ENCODE measurements at regions not wholly inside any gene's neighbourhood (a gene's known extent, or its start where the extent isn't known, plus 50 kb on each side); places are given as distances from the start of the nearest gene placed in this dataset.

- no peak overlapping the region for H3K4me3 ChIP-seq
- no peak for DNase-seq (ENCODE audit: low spot score)
- Mint-ChIP-seq H3K27ac (no peak overlapping the region), H3K9me3 (no peaks in the 10 kb centered on the region), H3K4me1 (peaks cover 33% of the 10 kb centered on the region), H3K4me3 (no peak overlapping the region), H3K36me3 (ENCODE audit: low read depth) (no peaks in the 10 kb centered on the region; the same call in 2 of the 3 replicates), H3K27me3 (ENCODE audit: insufficient read depth, low read depth, poor library complexity) (no peaks in the 10 kb centered on the region)
- no peaks in the 10 kb centered on the region; the same call in 1 of the 2 replicates for H3F3A ChIP-seq (replicated peaks; ENCODE audit: low read depth)
- no peaks in the 10 kb centered on the region for H3K9me2 ChIP-seq (ENCODE audit: insufficient read depth)
- H3K36me3 ChIP-seq (ENCODE audit: insufficient read depth): no peaks in the 10 kb centered on the region
- no peaks in the 10 kb centered on the region for H3K79me2 ChIP-seq (replicated peaks; ENCODE audit: insufficient read depth)
- no peak overlapping the region for H2AFZ ChIP-seq
- no peak overlapping the region for H3K4me2 ChIP-seq
- H3K4me1 ChIP-seq (ENCODE audit: insufficient read depth): peaks cover 30% of the 10 kb centered on the region
- no peaks in the 10 kb centered on the region for H3K27me3 ChIP-seq (ENCODE audit: insufficient read depth)
- no peaks in the 10 kb centered on the region for H4K20me1 ChIP-seq (replicated peaks; ENCODE audit: insufficient read depth)
- no peak overlapping the region for H3K27ac ChIP-seq (ENCODE audit: low read depth)
- ATAC-seq: no peak
- no peak for TF ChIP-seq NANOG (IDR thresholded peaks at IDR 0.05; ENCODE audit: borderline replicate concordance)
- TF ChIP-seq ZNF114 (CRISPR knock-in tag; IDR thresholded peaks at IDR 0.05): no peak
- no peak for TF ChIP-seq ZNF331 (CRISPR knock-in tag; IDR thresholded peaks at IDR 0.05; ENCODE audit: low read depth)
- TF ChIP-seq JUNB (IDR thresholded peaks at IDR 0.05; ENCODE audit: unreplicated experiment): no peak
- no peak for TF ChIP-seq CREB1 (CRISPR knock-in tag; IDR thresholded peaks at IDR 0.05; ENCODE audit: low read depth)
- TF ChIP-seq EZH2 (IDR thresholded peaks at IDR 0.05; ENCODE audit: low read depth, unreplicated experiment): no peak
- TF ChIP-seq, protein P1, sequence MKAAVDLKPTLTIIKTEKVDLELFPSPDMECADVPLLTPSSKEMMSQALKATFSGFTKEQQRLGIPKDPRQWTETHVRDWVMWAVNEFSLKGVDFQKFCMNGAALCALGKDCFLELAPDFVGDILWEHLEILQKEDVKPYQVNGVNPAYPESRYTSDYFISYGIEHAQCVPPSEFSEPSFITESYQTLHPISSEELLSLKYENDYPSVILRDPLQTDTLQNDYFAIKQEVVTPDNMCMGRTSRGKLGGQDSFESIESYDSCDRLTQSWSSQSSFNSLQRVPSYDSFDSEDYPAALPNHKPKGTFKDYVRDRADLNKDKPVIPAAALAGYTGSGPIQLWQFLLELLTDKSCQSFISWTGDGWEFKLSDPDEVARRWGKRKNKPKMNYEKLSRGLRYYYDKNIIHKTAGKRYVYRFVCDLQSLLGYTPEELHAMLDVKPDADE (IDR thresholded peaks at IDR 0.05): no peak
- no peak for TF ChIP-seq EZH2phosphoT487 (IDR thresholded peaks at IDR 0.05; ENCODE audit: unreplicated experiment)
- TF ChIP-seq, protein P2, sequence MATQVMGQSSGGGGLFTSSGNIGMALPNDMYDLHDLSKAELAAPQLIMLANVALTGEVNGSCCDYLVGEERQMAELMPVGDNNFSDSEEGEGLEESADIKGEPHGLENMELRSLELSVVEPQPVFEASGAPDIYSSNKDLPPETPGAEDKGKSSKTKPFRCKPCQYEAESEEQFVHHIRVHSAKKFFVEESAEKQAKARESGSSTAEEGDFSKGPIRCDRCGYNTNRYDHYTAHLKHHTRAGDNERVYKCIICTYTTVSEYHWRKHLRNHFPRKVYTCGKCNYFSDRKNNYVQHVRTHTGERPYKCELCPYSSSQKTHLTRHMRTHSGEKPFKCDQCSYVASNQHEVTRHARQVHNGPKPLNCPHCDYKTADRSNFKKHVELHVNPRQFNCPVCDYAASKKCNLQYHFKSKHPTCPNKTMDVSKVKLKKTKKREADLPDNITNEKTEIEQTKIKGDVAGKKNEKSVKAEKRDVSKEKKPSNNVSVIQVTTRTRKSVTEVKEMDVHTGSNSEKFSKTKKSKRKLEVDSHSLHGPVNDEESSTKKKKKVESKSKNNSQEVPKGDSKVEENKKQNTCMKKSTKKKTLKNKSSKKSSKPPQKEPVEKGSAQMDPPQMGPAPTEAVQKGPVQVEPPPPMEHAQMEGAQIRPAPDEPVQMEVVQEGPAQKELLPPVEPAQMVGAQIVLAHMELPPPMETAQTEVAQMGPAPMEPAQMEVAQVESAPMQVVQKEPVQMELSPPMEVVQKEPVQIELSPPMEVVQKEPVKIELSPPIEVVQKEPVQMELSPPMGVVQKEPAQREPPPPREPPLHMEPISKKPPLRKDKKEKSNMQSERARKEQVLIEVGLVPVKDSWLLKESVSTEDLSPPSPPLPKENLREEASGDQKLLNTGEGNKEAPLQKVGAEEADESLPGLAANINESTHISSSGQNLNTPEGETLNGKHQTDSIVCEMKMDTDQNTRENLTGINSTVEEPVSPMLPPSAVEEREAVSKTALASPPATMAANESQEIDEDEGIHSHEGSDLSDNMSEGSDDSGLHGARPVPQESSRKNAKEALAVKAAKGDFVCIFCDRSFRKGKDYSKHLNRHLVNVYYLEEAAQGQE (IDR thresholded peaks at IDR 0.05; ENCODE audit: unreplicated experiment): no peak
- no peak for TF ChIP-seq POLR2AphosphoS5 (IDR thresholded peaks at IDR 0.05; ENCODE audit: low read depth)
- TF ChIP-seq ZNF462 (CRISPR knock-in tag; IDR thresholded peaks at IDR 0.05): no peak
- TF ChIP-seq STAT1 (IDR thresholded peaks at IDR 0.05; ENCODE audit: unreplicated experiment): no peak
- TF ChIP-seq, protein P3, sequence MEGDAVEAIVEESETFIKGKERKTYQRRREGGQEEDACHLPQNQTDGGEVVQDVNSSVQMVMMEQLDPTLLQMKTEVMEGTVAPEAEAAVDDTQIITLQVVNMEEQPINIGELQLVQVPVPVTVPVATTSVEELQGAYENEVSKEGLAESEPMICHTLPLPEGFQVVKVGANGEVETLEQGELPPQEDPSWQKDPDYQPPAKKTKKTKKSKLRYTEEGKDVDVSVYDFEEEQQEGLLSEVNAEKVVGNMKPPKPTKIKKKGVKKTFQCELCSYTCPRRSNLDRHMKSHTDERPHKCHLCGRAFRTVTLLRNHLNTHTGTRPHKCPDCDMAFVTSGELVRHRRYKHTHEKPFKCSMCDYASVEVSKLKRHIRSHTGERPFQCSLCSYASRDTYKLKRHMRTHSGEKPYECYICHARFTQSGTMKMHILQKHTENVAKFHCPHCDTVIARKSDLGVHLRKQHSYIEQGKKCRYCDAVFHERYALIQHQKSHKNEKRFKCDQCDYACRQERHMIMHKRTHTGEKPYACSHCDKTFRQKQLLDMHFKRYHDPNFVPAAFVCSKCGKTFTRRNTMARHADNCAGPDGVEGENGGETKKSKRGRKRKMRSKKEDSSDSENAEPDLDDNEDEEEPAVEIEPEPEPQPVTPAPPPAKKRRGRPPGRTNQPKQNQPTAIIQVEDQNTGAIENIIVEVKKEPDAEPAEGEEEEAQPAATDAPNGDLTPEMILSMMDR (conservative IDR thresholded peaks at IDR 0.05; ENCODE audit: low read depth in 2 of 2): no peak
These were observed 166.1 kb downstream of the PAWR start for GRCh38 chr12:79524507-79525148.

Measured in GM23338 (cell line).